ENCODE measurements at regions not wholly inside any gene's neighbourhood (a gene's known extent, or its start where the extent isn't known, plus 50 kb on each side); places are given as distances from the start of the nearest gene placed in this dataset.

GRCh38 chr2:228479014-228479413 is 297.5 kb upstream of the SPHKAP start:
- no peak for TF ChIP-seq POLR2A (IDR thresholded peaks at IDR 0.05)
- no peak for TF ChIP-seq CTCF (IDR thresholded peaks at IDR 0.05 in 4 of 5, conservative IDR thresholded peaks at IDR 0.05 in 1 of 5)
- Histone ChIP-seq H3K4me1 (no peaks in the 10 kb centered on the region), H3K27me3 (no peaks in the 10 kb centered on the region), H3K27ac (no peak overlapping the region), H3K9me3 (no peaks in the 10 kb centered on the region), H3K4me3 (no peak overlapping the region), H3K36me3 (no peaks in the 10 kb centered on the region)
- in situ Hi-C loops (cut with MboI; ENCODE audit: low sequenced_read_pairs in 4 of 4) (no loop called here), intact Hi-C loops (cut with DNase I; ENCODE audit: low total_unique reads) (no loop called here)
- no peak for ATAC-seq
- no peak for DNase-seq

DNA sequence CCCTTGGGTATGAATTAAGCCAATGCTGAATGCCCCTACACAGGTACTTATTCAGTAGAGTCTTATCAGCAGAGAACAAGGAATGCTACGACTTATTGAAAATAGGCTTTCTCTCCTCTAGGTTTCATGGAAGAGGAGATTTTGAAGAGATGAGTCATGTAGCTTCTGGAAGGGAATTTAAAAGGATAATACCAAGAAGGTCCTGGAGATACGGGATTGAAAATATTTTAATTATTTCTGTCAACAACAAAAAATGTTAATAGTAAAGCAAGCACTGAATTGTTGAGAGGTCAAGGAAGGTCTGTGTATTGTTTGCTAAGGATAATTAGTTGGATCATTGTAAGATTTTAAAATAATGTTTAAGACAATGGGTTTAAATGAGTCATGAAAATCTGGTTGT is 293.0 kb upstream of the SPHKAP start:
- no peak for DNase-seq
- intact Hi-C loops (cut with DNase I; ENCODE audit: low total_unique reads), result no loop called here
- TF ChIP-seq POLR2A (IDR thresholded peaks at IDR 0.05) (no peak), CTCF (IDR thresholded peaks at IDR 0.05 in 4 of 5, conservative IDR thresholded peaks at IDR 0.05 in 1 of 5) (no peak)
- in situ Hi-C loops (cut with MboI; ENCODE audit: low sequenced_read_pairs in 4 of 4), result no loop called here
- Histone ChIP-seq H3K9me3 (no peaks in the 10 kb centered on the region), H3K36me3 (no peaks in the 10 kb centered on the region), H3K4me3 (no peak overlapping the region), H3K27ac (no peak overlapping the region), H3K4me1 (no peaks in the 10 kb centered on the region), H3K27me3 (no peaks in the 10 kb centered on the region)
- ATAC-seq, result no peak

GRCh38 chr2:228469721-228470120 is 288.2 kb upstream of the SPHKAP start:
- intact Hi-C loops (cut with DNase I; ENCODE audit: low total_unique reads) (no loop called here), in situ Hi-C loops (cut with MboI; ENCODE audit: low sequenced_read_pairs in 4 of 4) (no loop called here)
- H3K4me3 ChIP-seq, result no peak overlapping the region
- DNase-seq, result no peak
- no peak for TF ChIP-seq CTCF (IDR thresholded peaks at IDR 0.05 in 4 of 5, conservative IDR thresholded peaks at IDR 0.05 in 1 of 5)
- no peak for TF ChIP-seq POLR2A (IDR thresholded peaks at IDR 0.05)
- no peaks in the 10 kb centered on the region for H3K36me3 ChIP-seq
- H3K27me3 ChIP-seq, result no peaks in the 10 kb centered on the region
- H3K9me3 ChIP-seq, result no peaks in the 10 kb centered on the region
- no peak overlapping the region for H3K27ac ChIP-seq
- H3K4me1 ChIP-seq, result no peaks in the 10 kb centered on the region
- no peak for ATAC-seq

GRCh38 chr2:228466851-228467250 is 285.4 kb upstream of the SPHKAP start:
- no peaks in the 10 kb centered on the region for H3K4me1 ChIP-seq
- no peak for DNase-seq
- H3K27me3 ChIP-seq, result no peaks in the 10 kb centered on the region
- no peaks in the 10 kb centered on the region for H3K9me3 ChIP-seq
- H3K36me3 ChIP-seq, result no peaks in the 10 kb centered on the region
- intact Hi-C loops (cut with DNase I; ENCODE audit: low total_unique reads) (no loop called here), in situ Hi-C loops (cut with MboI; ENCODE audit: low sequenced_read_pairs in 4 of 4) (no loop called here)
- no peak for ATAC-seq
- no peak overlapping the region for H3K4me3 ChIP-seq
- TF ChIP-seq CTCF (IDR thresholded peaks at IDR 0.05 in 4 of 5, conservative IDR thresholded peaks at IDR 0.05 in 1 of 5) (no peak), POLR2A (IDR thresholded peaks at IDR 0.05) (no peak)
- H3K27ac ChIP-seq, result no peak overlapping the region

GRCh38 chr2:228465408-228465807 is 283.9 kb upstream of the SPHKAP start:
- intact Hi-C loops (cut with DNase I; ENCODE audit: low total_unique reads), result no loop called here
- H3K36me3 ChIP-seq, result no peaks in the 10 kb centered on the region
- no peaks in the 10 kb centered on the region for H3K9me3 ChIP-seq
- no peaks in the 10 kb centered on the region for H3K4me1 ChIP-seq
- in situ Hi-C loops (cut with MboI; ENCODE audit: low sequenced_read_pairs in 4 of 4), result no loop called here
- no peak for ATAC-seq
- DNase-seq, result no peak
- H3K4me3 ChIP-seq, result no peak overlapping the region
- no peak overlapping the region for H3K27ac ChIP-seq
- H3K27me3 ChIP-seq, result no peaks in the 10 kb centered on the region
- TF ChIP-seq CTCF (IDR thresholded peaks at IDR 0.05 in 4 of 5, conservative IDR thresholded peaks at IDR 0.05 in 1 of 5), result no peak
- no peak for TF ChIP-seq POLR2A (IDR thresholded peaks at IDR 0.05)
